Osteocyte (in vitro differentiated cells): ENCODE measurements at regions not wholly inside any gene's neighbourhood (a gene's known extent, or its start where the extent isn't known, plus 50 kb on each side); places are given as distances from the start of the nearest gene placed in this dataset.

Experiments used
- DNase-seq: peaks from one replicate; pipeline ENCODE4 v3.0.0; 2021; ENCODE audit warnings: mixed read lengths; ENCODE audit not compliant: unreplicated experiment; ENCODE audit errors: extremely low spot score
- H3K27ac Mint-ChIP-seq: one replicate; pipeline ENCODE4 v1.8.0; 2021; ENCODE audit warnings: mild to moderate bottlenecking, mixed read lengths; ENCODE audit not compliant: unreplicated experiment
- H3K27me3 Mint-ChIP-seq: one replicate; pipeline ENCODE4 v1.8.0; 2021; ENCODE audit warnings: mixed read lengths; ENCODE audit not compliant: unreplicated experiment
- H3K36me3 Mint-ChIP-seq: one replicate; pipeline ENCODE4 v1.8.0; 2021; ENCODE audit warnings: mixed read lengths; ENCODE audit not compliant: unreplicated experiment
- H3K4me1 Mint-ChIP-seq: one replicate; pipeline ENCODE4 v1.8.0; 2021; ENCODE audit warnings: mixed read lengths; ENCODE audit not compliant: unreplicated experiment
- H3K4me3 Mint-ChIP-seq: one replicate; pipeline ENCODE4 v1.8.0; 2021; ENCODE audit warnings: mild to moderate bottlenecking, moderate library complexity, mixed read lengths; ENCODE audit not compliant: unreplicated experiment
- H3K9me3 Mint-ChIP-seq: one replicate; pipeline ENCODE4 v1.8.0; 2021; ENCODE audit warnings: mixed read lengths; ENCODE audit not compliant: unreplicated experiment
- TF ChIP-seq, protein P1 (sequence below): fragments of 200-600 bp; sonication (generic); IDR thresholded peaks from 2 replicates; pipeline ENCODE4 v1.5.0; 2021; ENCODE audit warnings: antibody characterized with exemption, mild to moderate bottlenecking, moderate library complexity

- DNase-seq: no peak
- no peak overlapping the region for H3K4me3 Mint-ChIP-seq
- no peaks in the 10 kb centered on the region for H3K9me3 Mint-ChIP-seq
- peaks cover 4% of the 10 kb centered on the region for H3K4me1 Mint-ChIP-seq
- TF ChIP-seq, protein P1, sequence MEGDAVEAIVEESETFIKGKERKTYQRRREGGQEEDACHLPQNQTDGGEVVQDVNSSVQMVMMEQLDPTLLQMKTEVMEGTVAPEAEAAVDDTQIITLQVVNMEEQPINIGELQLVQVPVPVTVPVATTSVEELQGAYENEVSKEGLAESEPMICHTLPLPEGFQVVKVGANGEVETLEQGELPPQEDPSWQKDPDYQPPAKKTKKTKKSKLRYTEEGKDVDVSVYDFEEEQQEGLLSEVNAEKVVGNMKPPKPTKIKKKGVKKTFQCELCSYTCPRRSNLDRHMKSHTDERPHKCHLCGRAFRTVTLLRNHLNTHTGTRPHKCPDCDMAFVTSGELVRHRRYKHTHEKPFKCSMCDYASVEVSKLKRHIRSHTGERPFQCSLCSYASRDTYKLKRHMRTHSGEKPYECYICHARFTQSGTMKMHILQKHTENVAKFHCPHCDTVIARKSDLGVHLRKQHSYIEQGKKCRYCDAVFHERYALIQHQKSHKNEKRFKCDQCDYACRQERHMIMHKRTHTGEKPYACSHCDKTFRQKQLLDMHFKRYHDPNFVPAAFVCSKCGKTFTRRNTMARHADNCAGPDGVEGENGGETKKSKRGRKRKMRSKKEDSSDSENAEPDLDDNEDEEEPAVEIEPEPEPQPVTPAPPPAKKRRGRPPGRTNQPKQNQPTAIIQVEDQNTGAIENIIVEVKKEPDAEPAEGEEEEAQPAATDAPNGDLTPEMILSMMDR: no peak
- peaks cover 29% of the 10 kb centered on the region for H3K27me3 Mint-ChIP-seq
- H3K36me3 Mint-ChIP-seq: no peaks in the 10 kb centered on the region
- no peak overlapping the region for H3K27ac Mint-ChIP-seq
Measured at GRCh38 chr6:160929361-160929760, 62.2 kb upstream of the MAP3K4 start.

DNA sequence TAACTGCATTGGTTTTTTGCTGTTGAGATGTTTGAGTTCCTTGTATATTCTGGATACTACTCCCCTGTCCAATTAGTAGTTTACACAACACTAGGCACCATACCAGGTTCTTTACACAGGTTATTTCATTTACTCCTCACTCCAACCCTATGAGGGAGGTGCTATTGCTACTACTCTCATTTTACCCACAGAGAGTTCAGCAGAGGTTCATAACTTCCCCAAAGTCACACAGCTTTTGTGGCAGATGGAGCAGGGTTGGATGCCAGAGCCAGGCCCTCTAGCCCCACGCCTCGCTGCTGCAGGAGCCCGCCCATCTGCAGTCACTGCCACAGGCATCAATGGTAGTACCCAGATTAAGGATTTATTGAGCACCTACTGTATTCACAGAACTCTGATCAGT is 61.7 kb upstream of the MAP3K4 start:
- no peaks in the 10 kb centered on the region for H3K36me3 Mint-ChIP-seq
- peaks cover 4% of the 10 kb centered on the region for H3K4me1 Mint-ChIP-seq
- peak; percentile 27 for DNase-seq
- H3K4me3 Mint-ChIP-seq: no peak overlapping the region
- peaks cover 29% of the 10 kb centered on the region for H3K27me3 Mint-ChIP-seq
- TF ChIP-seq, protein P1: no peak
- H3K27ac Mint-ChIP-seq: no peak overlapping the region
- H3K9me3 Mint-ChIP-seq: no peaks in the 10 kb centered on the region

GRCh38 chr6:160930547-160931377 is 60.8 kb upstream of the MAP3K4 start:
- H3K36me3 Mint-ChIP-seq: no peaks in the 10 kb centered on the region
- H3K4me1 Mint-ChIP-seq: peaks cover 4% of the 10 kb centered on the region
- H3K27me3 Mint-ChIP-seq: peaks cover 28% of the 10 kb centered on the region
- H3K9me3 Mint-ChIP-seq: no peaks in the 10 kb centered on the region
- H3K27ac Mint-ChIP-seq: no peak overlapping the region
- peak; percentile 93 for DNase-seq
- TF ChIP-seq, protein P1: peak; percentile 99
- peak overlapping the region; percentile 76 for H3K4me3 Mint-ChIP-seq

- peaks cover 4% of the 10 kb centered on the region for H3K4me1 Mint-ChIP-seq
- peak overlapping the region; percentile 39 for H3K4me3 Mint-ChIP-seq
- H3K27me3 Mint-ChIP-seq: peaks cover 30% of the 10 kb centered on the region
- TF ChIP-seq, protein P1: no peak
- H3K36me3 Mint-ChIP-seq: no peaks in the 10 kb centered on the region
- DNase-seq: no peak
- H3K27ac Mint-ChIP-seq: no peak overlapping the region
- no peaks in the 10 kb centered on the region for H3K9me3 Mint-ChIP-seq
Measured at GRCh38 chr6:160931378-160932310, 59.9 kb upstream of the MAP3K4 start.

- H3K4me3 Mint-ChIP-seq: no peak overlapping the region
- H3K27ac Mint-ChIP-seq: no peak overlapping the region
- TF ChIP-seq, protein P1: no peak
- no peaks in the 10 kb centered on the region for H3K9me3 Mint-ChIP-seq
- H3K36me3 Mint-ChIP-seq: no peaks in the 10 kb centered on the region
- H3K4me1 Mint-ChIP-seq: peaks cover 4% of the 10 kb centered on the region
- no peak for DNase-seq
- H3K27me3 Mint-ChIP-seq: peaks cover 39% of the 10 kb centered on the region
Measured at GRCh38 chr6:160933256-160933655, 58.3 kb upstream of the MAP3K4 start.
